MCF 10A (cell line): ENCODE measurements at regions not wholly inside any gene's neighbourhood (a gene's known extent, or its start where the extent isn't known, plus 50 kb on each side); places are given as distances from the start of the nearest gene placed in this dataset.
"Not testable (repeated sequence)": the region's sequence is repeated elsewhere in the genome, so short reads cannot be mapped to it uniquely, and the experiment has no call there.

Experiments used
- BruUV-seq: library from RNA; stranded (reverse); fragments of 400-500 nt; replicated peaks from 2 replicates; lab custom pipeline; 2021; lab: Mats Ljungman, UMichigan
- CTCF ChIA-PET: fragments of 300-600 bp; sonication (Branson Sonifier 250); formaldehyde crosslinking; extraction: SDS; loops from one replicate; lab custom pipeline; 2021; ENCODE audit warnings: antibody characterized with exemption, inconsistent platforms; lab: Yijun Ruan, JAX
- POLR2A ChIA-PET: fragments of 300-600, 350-650 bp; sonication (Branson Sonifier 250); formaldehyde crosslinking; extraction: SDS; loops from one replicate; lab custom pipeline; 2020; ENCODE audit warnings: antibody characterized with exemption, inconsistent platforms; lab: Yijun Ruan, JAX
- DNase-seq: peaks from one replicate; pipeline ENCODE4 v3.0.0-alpha.2; 2018; ENCODE audit not compliant: unreplicated experiment
- H3K27ac Mint-ChIP-seq: one replicate; pipeline ENCODE4 v1.8.0; 2022; ENCODE audit warnings: mild to moderate bottlenecking, low read depth, mixed read lengths; ENCODE audit not compliant: unreplicated experiment
- H3K27me3 Mint-ChIP-seq: one replicate; pipeline ENCODE4 v1.8.0; 2022; ENCODE audit warnings: mixed read lengths; ENCODE audit not compliant: insufficient read depth, unreplicated experiment
- H3K36me3 Mint-ChIP-seq: one replicate; pipeline ENCODE4 v1.8.0; 2022; ENCODE audit warnings: mild to moderate bottlenecking, moderate library complexity, mixed read lengths; ENCODE audit not compliant: insufficient read depth, unreplicated experiment
- H3K4me1 Mint-ChIP-seq: one replicate; pipeline ENCODE4 v1.8.0; 2022; ENCODE audit warnings: mixed read lengths; ENCODE audit not compliant: insufficient read depth, unreplicated experiment
- H3K4me3 Mint-ChIP-seq: one replicate; pipeline ENCODE4 v1.8.0; 2022; ENCODE audit warnings: mild to moderate bottlenecking, moderate library complexity, mixed read lengths; ENCODE audit not compliant: unreplicated experiment
- H3K9me3 Mint-ChIP-seq: one replicate; pipeline ENCODE4 v1.8.0; 2022; ENCODE audit warnings: mixed read lengths; ENCODE audit not compliant: unreplicated experiment
- CTCF ChIP-seq: fragments of 200-600 bp; IDR thresholded peaks from one replicate; pipeline ENCODE4 v1.8.0; 2022; ENCODE audit warnings: antibody characterized with exemption, mild to moderate bottlenecking; ENCODE audit not compliant: unreplicated experiment
- intact Hi-C: fragments of 100-400 bp; cut with micrococcal nuclease; formaldehyde crosslinking; loops from 2 replicates; pipeline ENCODE4 v1.14.1; 2022

GRCh38 chr10:3376631-3377030 lies 204.0 kb upstream of the PITRM1 start:
- H3K9me3 Mint-ChIP-seq: no peaks in the 10 kb centered on the region
- no peak for DNase-seq

GRCh38 chr10:3375505-3375904 lies 202.9 kb upstream of the PITRM1 start:
- intact Hi-C loops: no loop called here
- Mint-ChIP-seq H3K9me3 (no peaks in the 10 kb centered on the region), H3K4me1 (no peaks in the 10 kb centered on the region), H3K27ac (no peak overlapping the region), H3K27me3 (peaks cover 13% of the 10 kb centered on the region), H3K4me3 (no peak overlapping the region), H3K36me3 (no peaks in the 10 kb centered on the region)
- TF ChIP-seq CTCF: no peak
- DNase-seq: no peak
- ChIA-PET CTCF (no interaction called here), POLR2A (interaction anchor here (1.0 kb wide), 1 partner anchor 92 kb away, joined by 3 read pairs; no protein-coding TSS in a partner anchor)
- BruUV-seq: no TSS peak

More at GRCh38 chr10:3376631-3377030, 204.0 kb upstream of the PITRM1 start:
- Mint-ChIP-seq H3K4me1 (no peaks in the 10 kb centered on the region), H3K27ac (no peak overlapping the region), H3K27me3 (peaks cover 13% of the 10 kb centered on the region), H3K4me3 (no peak overlapping the region), H3K36me3 (no peaks in the 10 kb centered on the region)
- POLR2A ChIA-PET: no interaction called here
- intact Hi-C loops: no loop called here
- CTCF ChIA-PET: no interaction called here
- no TSS peak for BruUV-seq
- no peak for TF ChIP-seq CTCF

- BruUV-seq: no TSS peak
- H3K27ac Mint-ChIP-seq: no peak overlapping the region
- peaks cover 13% of the 10 kb centered on the region for H3K27me3 Mint-ChIP-seq
- H3K9me3 Mint-ChIP-seq: no peaks in the 10 kb centered on the region
- H3K36me3 Mint-ChIP-seq: no peaks in the 10 kb centered on the region
- intact Hi-C loops: no loop called here
- TF ChIP-seq CTCF: no peak
- no peak overlapping the region for H3K4me3 Mint-ChIP-seq
- ChIA-PET CTCF (interaction anchor here (1.1 kb wide), 1 partner anchor 21 kb away, joined by 3 read pairs; no protein-coding TSS in a partner anchor), POLR2A (interaction anchor here (1.0 to 1.2 kb wide), 2 partner anchors 10 to 93 kb away, joined by 3 to 4 read pairs; no protein-coding TSS in a partner anchor)
- DNase-seq: no peak
- no peaks in the 10 kb centered on the region for H3K4me1 Mint-ChIP-seq
Observed at GRCh38 chr10:3374914-3375313, 202.3 kb upstream of the PITRM1 start.

GRCh38 chr10:3373374-3374027 lies 200.9 kb upstream of the PITRM1 start:
- H3K4me1 Mint-ChIP-seq, H3K36me3 Mint-ChIP-seq, intact Hi-C loops, H3K9me3 Mint-ChIP-seq, DNase-seq, H3K27ac Mint-ChIP-seq, H3K4me3 Mint-ChIP-seq, BruUV-seq: not testable (repeated sequence)
- CTCF ChIA-PET: interaction anchor here (1.1 kb wide), 1 partner anchor 19 kb away, joined by 3 read pairs; no protein-coding TSS in a partner anchor
- H3K27me3 Mint-ChIP-seq: peaks cover 13% of the 10 kb centered on the region
- POLR2A ChIA-PET: interaction anchor here (1.2 kb wide), 1 partner anchor 11 kb away, joined by 4 read pairs; no protein-coding TSS in a partner anchor
